ENCODE measurements at regions not wholly inside any gene's neighbourhood (a gene's known extent, or its start where the extent isn't known, plus 50 kb on each side); places are given as distances from the start of the nearest gene placed in this dataset.

DNA sequence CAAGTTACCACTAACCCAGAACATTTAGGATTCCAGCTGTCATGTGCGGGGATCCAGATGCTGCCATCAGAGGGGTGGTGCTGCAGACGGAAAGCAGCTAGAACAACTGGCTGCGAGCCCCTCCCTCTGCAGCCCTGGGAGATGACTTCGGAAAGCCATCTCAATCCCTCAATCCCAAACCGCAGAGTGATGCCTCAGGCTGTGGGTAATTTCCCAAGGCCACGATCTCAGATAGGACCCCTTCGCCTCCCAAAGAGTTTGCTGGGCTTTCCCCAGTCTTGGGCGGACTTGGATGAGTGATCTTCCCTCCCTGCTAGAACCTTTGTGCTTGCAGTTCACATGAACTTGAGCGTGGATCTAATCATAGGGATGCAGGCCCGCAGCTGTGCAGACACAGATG is 71.3 kb upstream of the EN2 start (continued):
- TF ChIP-seq TCF7 (IDR thresholded peaks at IDR 0.05; ENCODE audit: borderline replicate concordance) (no peak), SRF (IDR thresholded peaks at IDR 0.05; ENCODE audit: low read depth in 2 of 2, low read length in 2 of 2) (no peak)

GRCh38 chr7:155387066-155387620 is 70.8 kb upstream of the EN2 start:
- no peaks in the 10 kb centered on the region for H3K4me1 ChIP-seq (ENCODE audit: control insufficient read depth, insufficient read depth, low read length)
- DNase-seq (ENCODE audit: low read depth, low spot score) (no peak), FAIRE-seq (no peak), ATAC-seq (no peak)
- H3K9ac ChIP-seq (ENCODE audit: control insufficient read depth, insufficient read depth, low read length) = no peak overlapping the region
- intact Hi-C loops (cut with micrococcal nuclease; ENCODE audit: unreplicated experiment) = no loop called here
- no peak overlapping the region for H3K4me2 ChIP-seq (ENCODE audit: control insufficient read depth, insufficient read depth)
- H3K79me2 ChIP-seq (ENCODE audit: control insufficient read depth, insufficient read depth, low read length) = no peaks in the 10 kb centered on the region
- no peaks in the 10 kb centered on the region for H3K9me3 ChIP-seq (replicated peaks; ENCODE audit: control insufficient read depth, insufficient read depth, low read length)
- BruUV-seq (replicated peaks) = no TSS peak
- SMC1A ChIA-PET (ENCODE audit: uncharacterized antibody, unreplicated experiment) = no interaction called here
- CTCF ChIA-PET = no interaction called here
- no peak overlapping the region for H3K27ac ChIP-seq (ENCODE audit: control insufficient read depth, insufficient read depth)
- H2AFZ ChIP-seq (ENCODE audit: control insufficient read depth, low read depth, low read length) = no peak overlapping the region
- peaks cover 5 to 11% of the 10 kb centered on the region in 2 experiments for H3K27me3 ChIP-seq (replicated peaks in 1 of 2; ENCODE audit: control insufficient read depth in 2 of 2, insufficient read depth in 2 of 2, low read length in 1 of 2)
- no peaks in the 10 kb centered on the region for H4K20me1 ChIP-seq (ENCODE audit: control insufficient read depth, insufficient read depth)
- H3K36me3 ChIP-seq (ENCODE audit: control insufficient read depth in 2 of 2, insufficient read depth in 2 of 2, low read length in 1 of 2) = no peaks in the 10 kb centered on the region
- 28% methylated on average over 16 of the region's 16 CpGs for WGBS (ENCODE audit: insufficient coverage, insufficient replicate concordance, low lambda C conversion rate, missing lambda C conversion rate)
- POLR2A ChIA-PET = no interaction called here
- in situ Hi-C loops (cut with MboI) = loop anchor here (25.0 kb wide), 1 partner anchor 375 kb away; no protein-coding TSS in a partner anchor
- TF ChIP-seq, protein P1, sequence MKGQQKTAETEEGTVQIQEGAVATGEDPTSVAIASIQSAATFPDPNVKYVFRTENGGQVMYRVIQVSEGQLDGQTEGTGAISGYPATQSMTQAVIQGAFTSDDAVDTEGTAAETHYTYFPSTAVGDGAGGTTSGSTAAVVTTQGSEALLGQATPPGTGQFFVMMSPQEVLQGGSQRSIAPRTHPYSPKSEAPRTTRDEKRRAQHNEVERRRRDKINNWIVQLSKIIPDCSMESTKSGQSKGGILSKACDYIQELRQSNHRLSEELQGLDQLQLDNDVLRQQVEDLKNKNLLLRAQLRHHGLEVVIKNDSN (IDR thresholded peaks at IDR 0.05; ENCODE audit: borderline replicate concordance, extremely low read length, insufficient read depth, low read depth, low read length) = no peak
- TF ChIP-seq RUNX3 (IDR thresholded peaks at IDR 0.05; ENCODE audit: low read length) (no peak), EGR1 (IDR thresholded peaks at IDR 0.05; ENCODE audit: borderline replicate concordance in 1 of 2, low read depth in 2 of 2, low read length in 2 of 2) (no peak), NFYA (IDR thresholded peaks at IDR 0.05; ENCODE audit: borderline replicate concordance, low read depth, low read length) (no peak), SMAD5 (IDR thresholded peaks at IDR 0.05; ENCODE audit: low read depth) (no peak)
- RAD21 ChIA-PET (ENCODE audit: unreplicated experiment) = no interaction called here
- no peak overlapping the region for H3K4me3 ChIP-seq
